HepG2 (cell line): ENCODE measurements at regions not wholly inside any gene's neighbourhood (a gene's known extent, or its start where the extent isn't known, plus 50 kb on each side); places are given as distances from the start of the nearest gene placed in this dataset.

ENCODE experiments used
- MAFF ChIP-seq: IDR thresholded peaks from 2 replicates; pipeline ENCODE4 v1.6.1; 2011; ENCODE audit warnings: low read depth, low read length, improper control_type of control experiment
- ZNF17 ChIP-seq: sonication (generic); formaldehyde crosslinking; IDR thresholded peaks from 2 replicates; pipeline ENCODE4 v1.5.0; 2020; ENCODE audit warnings: mild to moderate bottlenecking, missing genetic modification reagents
- ZNF207 ChIP-seq: fragments of 450-650 bp; IDR thresholded peaks from 2 replicates; pipeline ENCODE4 v1.6.1; 2016; ENCODE audit warnings: antibody characterized with exemption, borderline replicate concordance
- ZNF572 ChIP-seq: sonication (generic); formaldehyde crosslinking; IDR thresholded peaks from 2 replicates; pipeline ENCODE4 v1.5.1; 2020; ENCODE audit warnings: mild to moderate bottlenecking, missing genetic modification reagents
- ZNF616 ChIP-seq: sonication (generic); formaldehyde crosslinking; IDR thresholded peaks from 2 replicates; pipeline ENCODE4 v1.5.0; 2020; ENCODE audit warnings: low read depth, mild to moderate bottlenecking, missing genetic modification reagents
- TF ChIP-seq, protein P1 (sequence below): sonication (generic); formaldehyde crosslinking; IDR thresholded peaks from 2 replicates; pipeline ENCODE4 v1.5.0; 2020; ENCODE audit warnings: mild to moderate bottlenecking, missing genetic modification reagents, borderline replicate concordance
- TF ChIP-seq, protein P2 (sequence below): sonication (generic); formaldehyde crosslinking; IDR thresholded peaks from 2 replicates; pipeline ENCODE4 v1.4.0; 2020; ENCODE audit warnings: missing genetic modification reagents, borderline replicate concordance

DNA sequence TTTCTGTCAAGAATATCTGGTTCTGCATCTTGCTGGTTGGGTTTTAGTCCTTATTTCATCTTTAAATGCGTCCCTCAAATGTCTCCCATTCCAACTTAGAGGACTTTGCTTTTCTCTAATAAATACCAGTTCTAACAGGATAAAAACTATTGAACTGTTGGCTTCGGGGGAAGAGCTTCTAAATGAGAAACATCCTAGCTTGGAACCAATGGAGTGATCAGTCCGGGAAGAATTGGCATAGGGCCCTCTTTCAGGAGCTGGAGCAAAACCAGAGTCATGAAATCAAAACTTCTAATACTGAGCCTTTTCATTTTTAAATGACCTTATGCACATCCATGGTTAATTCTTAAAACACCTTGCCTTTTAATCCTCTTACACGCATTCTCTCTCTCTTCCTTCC lies 401.6 kb upstream of the SMIM21 start (continued):
- TF ChIP-seq, protein P1, sequence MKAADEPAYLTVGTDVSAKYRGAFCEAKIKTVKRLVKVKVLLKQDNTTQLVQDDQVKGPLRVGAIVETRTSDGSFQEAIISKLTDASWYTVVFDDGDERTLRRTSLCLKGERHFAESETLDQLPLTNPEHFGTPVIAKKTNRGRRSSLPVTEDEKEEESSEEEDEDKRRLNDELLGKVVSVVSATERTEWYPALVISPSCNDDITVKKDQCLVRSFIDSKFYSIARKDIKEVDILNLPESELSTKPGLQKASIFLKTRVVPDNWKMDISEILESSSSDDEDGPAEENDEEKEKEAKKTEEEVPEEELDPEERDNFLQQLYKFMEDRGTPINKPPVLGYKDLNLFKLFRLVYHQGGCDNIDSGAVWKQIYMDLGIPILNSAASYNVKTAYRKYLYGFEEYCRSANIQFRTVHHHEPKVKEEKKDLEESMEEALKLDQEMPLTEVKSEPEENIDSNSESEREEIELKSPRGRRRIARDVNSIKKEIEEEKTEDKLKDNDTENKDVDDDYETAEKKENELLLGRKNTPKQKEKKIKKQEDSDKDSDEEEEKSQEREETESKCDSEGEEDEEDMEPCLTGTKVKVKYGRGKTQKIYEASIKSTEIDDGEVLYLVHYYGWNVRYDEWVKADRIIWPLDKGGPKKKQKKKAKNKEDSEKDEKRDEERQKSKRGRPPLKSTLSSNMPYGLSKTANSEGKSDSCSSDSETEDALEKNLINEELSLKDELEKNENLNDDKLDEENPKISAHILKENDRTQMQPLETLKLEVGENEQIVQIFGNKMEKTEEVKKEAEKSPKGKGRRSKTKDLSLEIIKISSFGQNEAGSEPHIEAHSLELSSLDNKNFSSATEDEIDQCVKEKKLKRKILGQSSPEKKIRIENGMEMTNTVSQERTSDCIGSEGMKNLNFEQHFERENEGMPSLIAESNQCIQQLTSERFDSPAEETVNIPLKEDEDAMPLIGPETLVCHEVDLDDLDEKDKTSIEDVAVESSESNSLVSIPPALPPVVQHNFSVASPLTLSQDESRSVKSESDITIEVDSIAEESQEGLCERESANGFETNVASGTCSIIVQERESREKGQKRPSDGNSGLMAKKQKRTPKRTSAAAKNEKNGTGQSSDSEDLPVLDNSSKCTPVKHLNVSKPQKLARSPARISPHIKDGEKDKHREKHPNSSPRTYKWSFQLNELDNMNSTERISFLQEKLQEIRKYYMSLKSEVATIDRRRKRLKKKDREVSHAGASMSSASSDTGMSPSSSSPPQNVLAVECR, result no peak
- TF ChIP-seq, protein P2, sequence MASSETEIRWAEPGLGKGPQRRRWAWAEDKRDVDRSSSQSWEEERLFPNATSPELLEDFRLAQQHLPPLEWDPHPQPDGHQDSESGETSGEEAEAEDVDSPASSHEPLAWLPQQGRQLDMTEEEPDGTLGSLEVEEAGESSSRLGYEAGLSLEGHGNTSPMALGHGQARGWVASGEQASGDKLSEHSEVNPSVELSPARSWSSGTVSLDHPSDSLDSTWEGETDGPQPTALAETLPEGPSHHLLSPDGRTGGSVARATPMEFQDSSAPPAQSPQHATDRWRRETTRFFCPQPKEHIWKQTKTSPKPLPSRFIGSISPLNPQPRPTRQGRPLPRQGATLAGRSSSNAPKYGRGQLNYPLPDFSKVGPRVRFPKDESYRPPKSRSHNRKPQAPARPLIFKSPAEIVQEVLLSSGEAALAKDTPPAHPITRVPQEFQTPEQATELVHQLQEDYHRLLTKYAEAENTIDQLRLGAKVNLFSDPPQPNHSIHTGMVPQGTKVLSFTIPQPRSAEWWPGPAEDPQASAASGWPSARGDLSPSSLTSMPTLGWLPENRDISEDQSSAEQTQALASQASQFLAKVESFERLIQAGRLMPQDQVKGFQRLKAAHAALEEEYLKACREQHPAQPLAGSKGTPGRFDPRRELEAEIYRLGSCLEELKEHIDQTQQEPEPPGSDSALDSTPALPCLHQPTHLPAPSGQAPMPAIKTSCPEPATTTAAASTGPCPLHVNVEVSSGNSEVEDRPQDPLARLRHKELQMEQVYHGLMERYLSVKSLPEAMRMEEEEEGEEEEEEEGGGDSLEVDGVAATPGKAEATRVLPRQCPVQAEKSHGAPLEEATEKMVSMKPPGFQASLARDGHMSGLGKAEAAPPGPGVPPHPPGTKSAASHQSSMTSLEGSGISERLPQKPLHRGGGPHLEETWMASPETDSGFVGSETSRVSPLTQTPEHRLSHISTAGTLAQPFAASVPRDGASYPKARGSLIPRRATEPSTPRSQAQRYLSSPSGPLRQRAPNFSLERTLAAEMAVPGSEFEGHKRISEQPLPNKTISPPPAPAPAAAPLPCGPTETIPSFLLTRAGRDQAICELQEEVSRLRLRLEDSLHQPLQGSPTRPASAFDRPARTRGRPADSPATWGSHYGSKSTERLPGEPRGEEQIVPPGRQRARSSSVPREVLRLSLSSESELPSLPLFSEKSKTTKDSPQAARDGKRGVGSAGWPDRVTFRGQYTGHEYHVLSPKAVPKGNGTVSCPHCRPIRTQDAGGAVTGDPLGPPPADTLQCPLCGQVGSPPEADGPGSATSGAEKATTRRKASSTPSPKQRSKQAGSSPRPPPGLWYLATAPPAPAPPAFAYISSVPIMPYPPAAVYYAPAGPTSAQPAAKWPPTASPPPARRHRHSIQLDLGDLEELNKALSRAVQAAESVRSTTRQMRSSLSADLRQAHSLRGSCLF (CRISPR knock-in tag), result no peak
- no peak for TF ChIP-seq ZNF616 (CRISPR knock-in tag)
- TF ChIP-seq ZNF572 (CRISPR knock-in tag), result no peak
- TF ChIP-seq ZNF207, result no peak
- TF ChIP-seq ZNF17 (CRISPR knock-in tag), result no peak
- TF ChIP-seq MAFF, result no peak
